GM18520 (cell line): ENCODE measurements at regions not wholly inside any gene's neighbourhood (a gene's known extent, or its start where the extent isn't known, plus 50 kb on each side); places are given as distances from the start of the nearest gene placed in this dataset.

Experiments
- ATAC-seq: cut with Tn5 transposase; IDR thresholded peaks from one replicate; pipeline ENCODE4 v1.9.1; 2021; ENCODE audit not compliant: unreplicated experiment

DNA sequence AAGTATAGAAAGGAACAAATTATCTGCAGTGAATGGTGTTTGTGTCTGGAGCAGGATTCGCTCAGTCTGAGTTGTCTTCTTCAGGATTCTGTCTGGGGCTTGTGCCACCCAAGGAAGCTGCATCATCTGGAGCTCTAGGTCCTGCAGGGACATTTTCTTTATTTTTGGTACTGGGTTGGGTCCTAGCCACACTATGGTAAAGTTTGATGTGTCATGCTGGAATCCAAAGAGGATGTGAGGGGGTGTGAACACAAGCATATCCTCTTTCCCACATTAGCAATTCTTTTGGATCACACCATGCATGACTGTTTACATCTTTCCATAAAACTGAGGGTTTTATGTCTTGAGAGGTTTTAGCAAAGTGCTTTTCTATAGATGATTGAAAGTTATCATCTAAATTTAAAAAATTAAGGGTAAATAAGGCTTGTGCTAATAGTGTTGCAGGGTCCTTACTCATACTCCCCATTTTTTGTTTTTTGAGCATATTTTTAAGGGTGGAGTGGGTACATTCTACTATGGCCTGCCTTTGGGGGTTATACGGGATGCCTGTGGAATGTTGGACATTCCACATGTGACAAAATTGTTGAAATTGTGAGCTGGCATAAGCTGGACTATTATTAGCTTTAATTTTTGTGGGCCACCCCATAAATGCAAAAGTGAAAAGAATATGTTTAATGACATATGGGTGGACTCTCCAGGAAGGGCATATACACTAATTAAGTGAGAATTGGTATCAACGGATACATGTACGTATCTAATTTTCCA is 152.0 kb upstream of the HMCN1 start:
- no peak for ATAC-seq

DNA sequence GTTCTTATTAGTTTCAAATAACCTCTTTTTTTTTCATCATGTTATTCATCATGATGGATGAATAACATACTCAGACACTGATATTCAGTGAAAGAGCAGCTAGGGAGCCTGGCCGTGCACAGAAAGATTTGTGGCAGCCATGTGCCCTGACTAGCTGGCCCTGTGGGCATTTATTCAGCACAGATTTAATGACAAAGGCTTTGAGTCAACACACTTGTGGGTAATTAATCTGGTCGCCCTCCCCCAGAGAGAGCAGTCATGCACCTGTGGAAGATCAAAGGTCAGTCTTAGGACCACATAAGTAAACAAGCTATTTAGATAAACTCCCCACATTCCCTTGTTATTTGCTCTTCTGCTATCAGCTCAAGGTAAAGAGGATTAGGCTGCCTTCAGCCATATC is 153.2 kb upstream of the HMCN1 start:
- ATAC-seq, result no peak

DNA sequence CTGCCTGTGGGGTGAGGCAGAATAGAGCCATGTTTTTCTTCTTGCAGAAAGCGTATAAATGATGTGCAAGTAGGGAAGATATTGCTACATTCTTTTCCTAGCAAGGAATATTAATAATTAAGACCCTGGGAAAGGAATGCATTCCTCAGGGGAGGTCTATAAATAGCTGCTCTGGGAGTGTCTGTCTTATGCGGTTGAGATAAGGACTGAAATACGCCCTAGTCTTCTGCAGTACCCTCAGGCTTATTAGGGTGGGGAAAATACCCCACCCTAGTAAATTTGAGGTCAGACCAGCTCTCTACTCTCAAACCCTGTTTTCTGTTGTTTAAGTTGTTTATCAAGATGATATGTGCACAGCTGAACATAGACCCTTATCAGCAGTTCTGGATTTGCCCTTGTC is 155.9 kb upstream of the HMCN1 start:
- no peak for ATAC-seq

DNA sequence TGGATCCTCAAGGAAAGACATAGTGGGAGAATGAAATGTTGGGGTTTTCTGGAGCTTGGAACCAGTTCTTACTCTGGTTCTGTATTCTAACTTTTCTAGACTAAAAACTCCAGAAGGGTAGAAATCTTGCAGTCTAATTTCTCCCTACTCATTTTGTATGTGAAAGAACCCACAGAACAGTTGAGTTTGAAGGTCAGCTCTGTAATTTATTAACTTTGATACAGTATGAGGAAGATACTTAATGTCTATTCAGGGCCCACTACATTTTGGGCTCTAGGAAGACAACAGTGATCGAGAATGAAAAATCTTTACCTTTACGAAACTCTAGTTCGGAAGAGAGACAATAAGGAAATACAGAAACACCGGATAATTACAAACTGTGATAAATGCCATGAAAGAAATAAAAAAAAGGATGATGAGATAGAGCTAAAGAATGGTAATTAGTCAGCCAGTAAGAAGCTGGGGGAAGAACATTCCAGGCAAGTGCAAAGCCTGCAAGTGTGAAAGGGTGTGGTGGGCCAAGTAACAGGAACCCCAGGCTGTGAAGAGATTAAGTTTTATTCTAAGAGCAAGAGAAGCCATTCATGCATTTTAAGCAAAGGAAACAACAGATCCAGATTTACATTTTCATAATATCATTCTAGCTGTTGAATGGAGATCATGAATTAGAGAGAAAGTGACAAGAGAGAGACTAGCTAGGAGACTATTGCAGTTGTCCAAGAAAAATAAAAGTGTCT is 159.9 kb upstream of the HMCN1 start:
- no peak for ATAC-seq

DNA sequence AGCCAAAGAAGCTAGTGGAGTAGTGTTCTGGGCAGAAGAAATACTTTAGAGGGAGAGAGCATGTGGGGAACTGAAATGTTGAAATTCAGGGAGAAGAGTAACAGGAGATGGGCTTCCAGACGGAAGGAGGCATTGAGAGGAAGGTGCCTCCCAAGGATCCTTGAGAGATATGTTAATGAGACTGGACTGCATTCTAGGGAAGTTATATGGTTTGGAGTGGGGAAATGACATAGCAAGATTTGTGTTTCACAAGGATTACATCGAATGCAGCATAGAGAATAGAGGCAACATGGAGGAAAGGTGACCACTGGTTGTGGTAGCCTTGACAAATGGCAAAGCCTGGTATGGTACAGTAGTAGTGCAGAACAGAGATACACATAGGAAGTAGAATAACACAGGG is 160.5 kb upstream of the HMCN1 start:
- no peak for ATAC-seq

DNA sequence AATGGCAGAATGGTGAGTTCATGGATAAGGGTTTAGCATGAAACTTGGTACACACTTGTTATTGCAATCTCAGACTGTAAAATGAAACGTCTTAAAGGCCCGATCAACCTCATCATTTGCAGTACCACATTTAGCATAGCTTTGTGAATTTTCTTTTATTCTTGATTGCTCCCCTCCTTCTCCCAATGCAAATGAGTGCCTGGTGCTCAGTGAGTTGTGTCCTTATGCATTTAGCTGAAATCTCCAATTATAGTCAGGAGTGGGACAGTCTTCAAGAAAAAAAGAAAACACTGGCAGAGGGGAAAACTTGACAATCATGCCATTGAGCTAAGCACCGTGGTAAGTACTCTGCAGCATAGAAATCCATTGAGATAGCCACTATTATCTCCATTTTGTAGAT is 161.0 kb upstream of the HMCN1 start:
- ATAC-seq, result no peak

DNA sequence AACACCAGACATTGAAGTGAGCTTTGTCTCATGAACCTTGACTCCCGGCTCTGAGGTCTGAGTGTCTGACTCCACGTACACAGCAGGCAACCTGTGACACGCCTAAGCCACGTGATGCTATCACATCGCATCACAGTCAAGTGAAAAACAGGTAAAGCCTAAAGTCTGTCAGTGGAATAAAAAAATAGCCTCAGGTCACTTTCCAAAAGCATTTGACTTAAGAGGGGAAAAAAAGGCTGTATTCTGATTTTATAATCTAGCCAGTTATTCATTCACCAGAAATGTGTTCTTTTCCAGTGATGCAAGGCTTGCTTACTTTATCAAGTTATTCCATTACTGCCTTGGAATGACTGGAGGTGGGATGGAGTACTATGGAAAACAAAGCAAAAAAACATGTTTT is 163.2 kb upstream of the HMCN1 start:
- ATAC-seq, result no peak

DNA sequence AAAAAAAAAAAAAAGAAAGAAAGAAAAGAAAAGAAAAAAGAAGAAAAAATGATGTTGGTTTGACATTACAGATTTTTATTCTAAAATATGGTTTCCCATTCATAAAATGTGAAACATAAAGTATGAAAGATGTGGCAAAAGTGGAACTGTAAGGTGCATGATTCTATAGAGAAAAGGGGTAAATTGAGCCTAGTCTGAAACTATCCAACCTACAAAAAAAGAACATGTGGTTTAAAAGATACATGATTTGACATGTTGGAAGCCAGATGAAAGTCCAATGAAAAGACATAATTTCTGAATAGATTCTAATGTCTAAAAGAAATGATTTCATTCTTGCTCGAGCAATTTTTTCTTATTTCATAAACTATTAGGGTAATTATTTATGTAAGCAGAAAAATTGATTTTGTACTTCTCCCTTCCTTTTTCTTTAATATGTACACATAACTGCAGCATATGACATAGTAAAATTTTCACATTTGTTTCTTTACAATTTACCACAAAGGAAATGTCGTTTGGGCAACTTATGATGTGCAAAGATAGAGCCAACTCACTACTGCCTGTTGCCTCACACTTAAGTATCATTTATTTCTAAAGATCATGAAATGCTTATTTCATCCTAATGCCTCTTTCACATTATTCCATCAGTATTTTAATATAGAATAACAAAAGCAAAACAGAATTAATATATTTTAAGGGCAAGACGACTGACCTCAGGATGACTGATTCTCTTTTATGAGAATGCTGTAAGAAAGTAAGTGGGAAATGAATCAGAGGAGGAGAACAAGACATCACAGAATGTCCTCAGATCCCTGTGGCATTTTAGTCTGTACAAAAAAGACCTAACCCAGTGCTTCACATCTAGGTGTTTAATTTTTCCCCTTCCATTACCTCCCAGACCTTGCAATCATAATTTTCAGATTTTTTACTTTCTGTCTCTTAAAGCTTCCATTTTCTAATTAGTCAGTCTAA is 165.8 kb upstream of the HMCN1 start:
- ATAC-seq, result no peak

DNA sequence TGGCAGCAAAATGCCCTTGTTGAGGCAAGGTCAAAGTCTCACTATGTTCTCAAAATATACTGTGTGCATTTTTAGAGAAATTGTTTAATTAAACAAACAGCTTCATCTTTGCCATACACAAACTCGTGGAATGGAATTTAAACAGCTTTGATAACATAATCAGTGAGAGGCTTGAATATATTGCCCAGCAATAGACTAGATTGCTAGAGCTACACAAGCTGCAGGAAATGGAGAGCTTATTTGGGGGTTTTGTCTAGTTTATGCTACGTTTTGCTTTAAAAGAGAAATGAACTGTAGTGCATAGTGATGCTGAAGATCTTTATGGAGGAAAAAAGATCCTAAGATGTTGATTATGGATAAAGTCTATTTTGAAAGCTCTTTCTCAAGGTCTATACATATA is 166.8 kb upstream of the HMCN1 start:
- no peak for ATAC-seq

DNA sequence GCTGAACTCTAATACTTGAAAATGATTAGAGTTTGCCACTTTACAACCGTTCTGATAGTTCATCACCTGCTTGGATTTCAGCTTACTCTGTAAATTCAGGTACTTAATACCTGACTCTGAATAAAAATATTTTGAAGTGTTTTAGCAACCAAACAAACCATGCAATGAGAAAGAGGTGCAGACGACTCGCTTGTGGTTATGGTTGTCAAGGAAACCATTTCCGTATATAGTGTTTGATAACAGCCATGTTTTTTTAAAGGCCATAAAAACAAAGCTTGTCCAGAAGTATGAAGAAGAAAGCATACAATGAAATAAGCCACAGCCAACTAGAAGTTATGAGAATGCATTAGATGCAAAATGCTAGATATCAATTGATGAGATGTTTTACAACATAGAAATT is 167.2 kb upstream of the HMCN1 start:
- no peak for ATAC-seq

DNA sequence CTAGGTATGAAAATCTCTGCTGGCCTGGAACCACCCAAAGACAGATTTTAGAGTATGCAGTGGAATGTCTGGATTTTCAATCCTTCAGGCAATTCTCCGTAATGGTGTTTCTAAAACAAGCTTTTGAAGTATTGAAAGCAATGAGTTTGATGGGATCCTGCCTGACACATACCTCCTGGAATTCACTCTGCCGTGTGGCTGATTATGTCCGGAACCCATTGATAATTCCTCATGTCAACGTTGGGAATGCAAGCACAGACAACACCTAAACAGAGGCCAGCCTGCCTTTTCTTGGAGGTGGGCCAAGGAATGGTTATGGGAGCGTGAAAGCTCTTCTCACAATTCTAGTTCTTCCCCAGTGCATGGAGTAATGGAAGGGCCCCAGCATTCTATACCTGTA is 168.9 kb upstream of the HMCN1 start:
- no peak for ATAC-seq

DNA sequence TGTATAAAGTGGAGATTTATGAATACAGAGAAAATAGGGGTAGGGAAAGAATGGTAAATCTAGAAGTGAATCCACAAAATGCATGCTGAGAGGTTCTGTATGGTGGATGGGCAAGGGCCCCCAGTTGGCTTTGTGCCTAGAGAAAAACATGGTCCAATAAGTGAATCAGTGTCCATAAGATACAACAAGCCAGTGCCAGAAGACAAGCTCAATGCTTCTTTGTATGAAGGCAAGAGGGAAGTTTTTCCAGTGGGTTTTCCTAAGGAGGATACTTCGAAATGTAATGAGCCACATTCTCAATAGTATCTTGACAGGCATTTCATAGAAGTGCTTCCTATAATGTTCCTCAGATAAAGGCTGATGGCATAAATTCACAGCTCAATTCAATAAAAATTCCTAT is 169.4 kb upstream of the HMCN1 start:
- ATAC-seq, result no peak

DNA sequence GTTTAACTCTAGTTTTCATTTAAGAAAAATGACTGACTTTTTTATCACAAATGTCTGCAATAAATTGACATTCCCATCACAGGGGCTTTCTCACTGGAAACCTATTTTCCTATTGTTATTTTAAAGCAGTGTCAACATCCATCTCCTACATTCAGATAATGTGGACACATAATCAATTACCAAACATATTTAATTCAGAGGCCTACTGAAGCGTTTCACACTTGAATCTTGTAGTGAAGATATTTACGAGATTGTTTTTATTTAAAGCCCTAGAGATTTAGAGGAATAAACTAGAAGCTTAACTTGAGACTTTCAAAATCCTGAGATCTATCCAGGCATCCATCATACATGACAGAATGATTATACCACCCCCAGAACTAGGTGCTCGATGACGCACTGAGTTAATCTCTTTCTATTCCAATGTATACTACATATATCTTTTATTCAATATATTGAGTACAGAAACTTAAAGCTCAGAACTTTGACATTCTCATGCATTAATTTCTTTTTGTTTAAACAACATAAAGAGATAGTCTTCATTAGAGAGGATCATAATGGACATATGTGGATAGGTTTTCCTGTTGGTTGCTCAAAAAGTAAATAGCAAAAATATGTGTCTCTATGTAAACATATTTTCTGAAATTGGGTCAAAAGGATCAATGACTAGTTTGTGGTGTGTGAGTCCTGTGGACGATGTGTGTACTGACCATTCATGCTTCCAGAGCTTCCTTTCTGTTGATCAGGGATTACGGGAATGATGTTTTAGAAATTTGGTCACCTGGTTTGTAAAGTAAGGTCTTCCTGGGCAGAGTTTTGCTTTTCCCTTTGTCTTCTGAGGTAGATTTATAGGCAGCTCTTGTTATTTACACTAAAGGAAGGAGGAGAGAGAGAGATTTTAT is 171.5 kb upstream of the HMCN1 start:
- no peak for ATAC-seq

DNA sequence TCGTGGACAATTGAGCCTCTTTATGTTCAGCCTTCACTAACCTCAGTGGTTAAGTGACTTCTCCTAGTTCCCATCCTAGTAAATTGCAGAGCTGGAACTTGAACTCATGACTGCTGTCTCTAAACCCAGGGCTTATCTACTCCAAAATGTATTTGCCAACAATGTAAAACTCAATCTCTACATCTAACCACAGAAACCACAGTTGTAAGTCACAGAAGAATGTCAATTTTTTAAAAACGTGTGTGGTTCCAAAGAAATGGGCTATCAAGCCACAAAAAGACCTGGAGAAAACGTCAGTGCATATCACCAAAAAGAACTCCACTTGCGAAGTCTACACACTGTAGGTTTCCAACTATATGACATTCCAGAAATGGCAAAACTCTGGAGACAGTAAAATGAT is 172.6 kb upstream of the HMCN1 start:
- no peak for ATAC-seq

DNA sequence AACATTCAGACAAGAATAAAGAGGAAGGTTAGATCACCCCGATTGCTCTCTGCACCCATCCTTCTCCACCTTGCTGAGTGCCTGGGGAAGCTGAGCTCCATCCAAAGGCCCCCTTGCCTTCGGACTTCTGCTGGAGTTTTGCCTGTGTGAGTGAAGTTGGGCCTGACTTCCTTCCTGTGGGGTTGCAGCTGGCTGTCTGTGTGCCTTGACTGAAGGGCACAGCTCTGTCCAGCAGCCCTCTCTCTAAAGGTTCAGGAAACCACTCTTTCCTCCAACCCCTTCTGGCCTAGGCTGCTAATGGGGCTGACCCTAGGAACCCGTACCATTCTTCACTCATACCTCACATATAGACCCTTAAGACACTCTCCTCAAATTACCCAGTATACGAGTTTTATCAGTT is 173.4 kb upstream of the HMCN1 start:
- no peak for ATAC-seq

DNA sequence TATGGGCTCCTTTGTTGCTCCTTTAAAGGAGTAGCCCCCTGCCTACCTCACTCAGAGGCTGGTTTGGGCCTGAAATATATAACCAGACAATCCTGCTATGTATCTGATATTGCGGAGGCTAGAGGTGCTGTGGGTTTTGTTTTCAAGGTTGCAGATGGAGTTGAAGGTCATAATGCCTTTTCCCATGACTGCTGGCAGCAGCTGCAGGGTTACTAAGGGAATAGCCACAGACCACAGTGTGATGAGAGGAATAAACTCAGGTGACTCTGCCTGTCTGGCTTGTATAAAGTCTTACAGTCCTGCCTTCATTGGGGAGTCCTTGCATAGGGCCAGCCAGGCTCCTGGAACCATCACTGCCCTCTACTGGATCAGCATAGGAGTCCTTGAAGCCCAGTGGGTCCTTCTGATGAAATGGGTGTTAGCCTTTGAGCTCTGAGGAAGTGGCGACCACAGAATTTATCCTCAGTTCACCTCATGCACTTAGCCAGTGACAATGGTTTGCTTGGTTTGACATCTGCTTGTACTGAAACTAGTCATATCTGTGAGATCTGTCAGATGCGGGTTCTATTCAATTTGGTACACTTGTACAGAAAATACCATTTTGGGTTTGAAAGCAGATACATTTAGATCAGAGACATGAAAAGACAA is 174.4 kb upstream of the HMCN1 start:
- peak; percentile 98 for ATAC-seq

DNA sequence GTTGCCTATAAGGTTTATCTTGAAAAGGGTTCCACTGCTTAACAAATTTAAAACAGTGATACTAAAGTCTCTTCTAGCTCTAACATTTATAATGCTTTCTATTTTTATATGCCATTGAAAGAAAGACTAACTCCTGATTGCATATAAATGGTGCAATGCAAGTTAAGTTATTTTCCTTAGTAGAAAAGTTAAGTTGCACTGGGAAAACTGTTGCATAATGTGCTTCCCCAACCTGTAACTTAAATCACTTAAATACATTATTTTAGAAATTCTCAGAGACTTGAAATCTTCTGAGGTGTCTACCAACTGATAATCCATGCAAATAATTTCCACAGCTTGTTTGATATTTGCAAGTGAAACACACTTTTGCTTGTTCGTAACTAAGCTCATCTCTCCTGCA is 175.0 kb upstream of the HMCN1 start:
- no peak for ATAC-seq

DNA sequence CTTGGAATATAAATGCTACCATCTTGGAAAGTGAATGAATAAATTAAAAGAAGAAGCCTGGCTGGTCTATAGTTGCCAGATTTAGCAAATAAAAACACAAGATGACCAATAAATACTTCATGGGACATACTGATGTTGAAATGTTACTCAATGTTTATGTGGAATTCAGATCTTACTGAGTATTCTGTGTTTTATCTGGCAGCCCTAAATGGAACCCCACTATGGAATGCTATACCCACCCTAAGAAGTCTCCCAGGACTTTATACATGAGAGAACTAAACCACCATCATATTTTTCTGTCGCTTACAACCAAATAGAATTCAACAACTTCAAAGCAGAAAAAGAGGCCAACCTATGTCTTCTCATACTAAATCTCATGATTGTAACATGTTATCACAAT is 177.6 kb upstream of the HMCN1 start:
- no peak for ATAC-seq

DNA sequence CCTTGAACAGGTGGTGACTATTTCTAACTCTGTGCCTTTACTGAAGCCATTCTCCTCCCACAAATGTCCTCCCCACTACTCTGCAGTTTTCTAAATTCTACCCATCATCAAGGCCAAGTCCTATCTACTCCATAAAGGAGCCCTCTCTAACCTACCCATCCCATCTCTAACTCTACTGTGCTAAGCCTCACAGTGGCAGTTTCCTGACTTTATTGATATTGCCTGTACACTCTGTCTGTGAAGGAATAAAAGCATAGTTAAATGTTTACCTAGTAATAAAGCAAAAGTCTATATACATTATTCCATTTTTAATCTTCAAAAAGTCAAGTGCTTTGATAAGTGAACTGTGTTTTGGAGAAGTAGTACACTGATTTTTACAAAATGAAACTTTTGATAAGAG is 178.4 kb upstream of the HMCN1 start:
- no peak for ATAC-seq

DNA sequence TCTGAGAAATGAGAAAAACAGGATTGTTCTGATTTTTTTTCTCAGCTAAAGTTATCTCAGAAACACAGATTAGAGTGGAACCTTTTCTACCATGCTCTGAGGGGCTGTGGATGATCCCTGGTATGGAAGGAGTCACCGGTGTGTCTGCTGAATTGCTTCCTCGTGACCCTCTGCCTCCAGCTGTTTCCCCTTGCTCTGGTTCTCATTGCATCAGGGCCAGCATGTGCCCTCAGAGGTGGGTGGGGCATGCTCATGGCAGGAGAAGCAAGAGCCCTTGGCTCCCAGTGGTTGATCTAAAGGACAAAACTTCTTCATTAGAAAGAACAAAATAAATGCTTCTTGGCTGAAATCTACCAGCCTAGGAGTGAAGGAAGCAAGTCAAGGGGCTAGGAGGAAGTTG is 183.2 kb upstream of the HMCN1 start:
- no peak for ATAC-seq
